ENCODE measurements at regions not wholly inside any gene's neighbourhood (a gene's known extent, or its start where the extent isn't known, plus 50 kb on each side); places are given as distances from the start of the nearest gene placed in this dataset.
A peak's percentile ranks its signal among the peaks of the same experiment; 100 is the strongest.
"Not testable (repeated sequence)": the region's sequence is repeated elsewhere in the genome, so short reads cannot be mapped to it uniquely, and the experiment has no call there.

- TF ChIP-seq CTCF (IDR thresholded peaks at IDR 0.05; ENCODE audit: unreplicated experiment): no peak
- Mint-ChIP-seq H3K27ac (no peak overlapping the region), H3K4me1 (peaks cover 7% of the 10 kb centered on the region), H3K9me3 (peaks cover 15% of the 10 kb centered on the region), H3K4me3 (no peak overlapping the region), H3K27me3 (ENCODE audit: low read depth) (no peaks in the 10 kb centered on the region), H3K36me3 (peaks cover 3% of the 10 kb centered on the region)
- DNase-seq (ENCODE audit: low spot score in 2 of 2, unreplicated experiment in 2 of 2): no peak
Measured at GRCh38 chr15:81886591-81886990, 159.2 kb downstream of the MEX3B start.

- Mint-ChIP-seq H3K9me3 (peaks cover 15% of the 10 kb centered on the region), H3K36me3 (peaks cover 3% of the 10 kb centered on the region), H3K27me3 (ENCODE audit: low read depth) (no peaks in the 10 kb centered on the region), H3K4me3 (no peak overlapping the region), H3K4me1 (peaks cover 7% of the 10 kb centered on the region), H3K27ac (no peak overlapping the region)
- no peak for DNase-seq (ENCODE audit: low spot score in 2 of 2, unreplicated experiment in 2 of 2)
- TF ChIP-seq CTCF (IDR thresholded peaks at IDR 0.05; ENCODE audit: unreplicated experiment): no peak
Measured at GRCh38 chr15:81886080-81886479, 159.7 kb downstream of the MEX3B start.

- no peak for DNase-seq (ENCODE audit: low spot score in 2 of 2, unreplicated experiment in 2 of 2)
- no peak for TF ChIP-seq CTCF (IDR thresholded peaks at IDR 0.05; ENCODE audit: unreplicated experiment)
- H3K27ac Mint-ChIP-seq: no peak overlapping the region
- peaks cover 15% of the 10 kb centered on the region for H3K9me3 Mint-ChIP-seq
- peaks cover 7% of the 10 kb centered on the region for H3K4me1 Mint-ChIP-seq
- H3K36me3 Mint-ChIP-seq: peaks cover 3% of the 10 kb centered on the region
- H3K4me3 Mint-ChIP-seq: no peak overlapping the region
- no peaks in the 10 kb centered on the region for H3K27me3 Mint-ChIP-seq (ENCODE audit: low read depth)
Measured at GRCh38 chr15:81885135-81885534, 160.7 kb downstream of the MEX3B start.

- peaks cover 11% of the 10 kb centered on the region for H3K9me3 Mint-ChIP-seq
- no peak for TF ChIP-seq CTCF (IDR thresholded peaks at IDR 0.05; ENCODE audit: unreplicated experiment)
- no peak overlapping the region for H3K27ac Mint-ChIP-seq
- H3K36me3 Mint-ChIP-seq: no peaks in the 10 kb centered on the region
- H3K27me3 Mint-ChIP-seq (ENCODE audit: low read depth): no peaks in the 10 kb centered on the region
- H3K4me3 Mint-ChIP-seq: no peak overlapping the region
- peaks cover 14% of the 10 kb centered on the region for H3K4me1 Mint-ChIP-seq
- no peak for DNase-seq (ENCODE audit: low spot score in 2 of 2, unreplicated experiment in 2 of 2)
Measured at GRCh38 chr15:81882504-81882903, 163.3 kb downstream of the MEX3B start.

- no peak for TF ChIP-seq CTCF (IDR thresholded peaks at IDR 0.05; ENCODE audit: unreplicated experiment)
- H3K4me1 Mint-ChIP-seq: peaks cover 15% of the 10 kb centered on the region
- no peak overlapping the region for H3K27ac Mint-ChIP-seq
- no peak for DNase-seq (ENCODE audit: low spot score in 2 of 2, unreplicated experiment in 2 of 2)
- peaks cover 2% of the 10 kb centered on the region for H3K36me3 Mint-ChIP-seq
- H3K9me3 Mint-ChIP-seq: peaks cover 5% of the 10 kb centered on the region
- H3K27me3 Mint-ChIP-seq (ENCODE audit: low read depth): no peaks in the 10 kb centered on the region
- no peak overlapping the region for H3K4me3 Mint-ChIP-seq
Measured at GRCh38 chr15:81880833-81881232, 165.0 kb downstream of the MEX3B start.

GRCh38 chr15:81880314-81880713 is 165.5 kb downstream of the MEX3B start:
- Mint-ChIP-seq H3K27ac (no peak overlapping the region), H3K9me3 (peaks cover 4% of the 10 kb centered on the region), H3K4me3 (no peak overlapping the region), H3K27me3 (ENCODE audit: low read depth) (no peaks in the 10 kb centered on the region), H3K36me3 (peaks cover 2% of the 10 kb centered on the region), H3K4me1 (peaks cover 15% of the 10 kb centered on the region)
- no peak for TF ChIP-seq CTCF (IDR thresholded peaks at IDR 0.05; ENCODE audit: unreplicated experiment)
- no peak for DNase-seq (ENCODE audit: low spot score in 2 of 2, unreplicated experiment in 2 of 2)

GRCh38 chr15:81875717-81876116 is 170.1 kb downstream of the MEX3B start:
- H3K36me3 Mint-ChIP-seq; H3K27ac Mint-ChIP-seq; H3K27me3 Mint-ChIP-seq (ENCODE audit: low read depth); DNase-seq (ENCODE audit: low spot score in 2 of 2, unreplicated experiment in 2 of 2); H3K9me3 Mint-ChIP-seq; H3K4me3 Mint-ChIP-seq: not testable (repeated sequence)
- H3K4me1 Mint-ChIP-seq: peaks cover 12% of the 10 kb centered on the region

- not testable (repeated sequence) for H3K9me3 Mint-ChIP-seq; DNase-seq (ENCODE audit: low spot score in 2 of 2, unreplicated experiment in 2 of 2); H3K36me3 Mint-ChIP-seq; H3K27me3 Mint-ChIP-seq (ENCODE audit: low read depth); H3K4me1 Mint-ChIP-seq
- Mint-ChIP-seq H3K4me3 (peak overlapping the region; percentile 71), H3K27ac (peak overlapping the region; percentile 88)
Measured at GRCh38 chr15:81870746-81871106, 175.1 kb downstream of the MEX3B start.
